Memory B cell (primary cell): ENCODE measurements at regions not wholly inside any gene's neighbourhood (a gene's known extent, or its start where the extent isn't known, plus 50 kb on each side); places are given as distances from the start of the nearest gene placed in this dataset.
"Not testable (repeated sequence)": the region's sequence is repeated elsewhere in the genome, so short reads cannot be mapped to it uniquely, and the experiment has no call there.

Source experiments
- ATAC-seq: fragments of 150-1000 bp; cut with Tn5 transposase; 2 replicates; pipeline ENCODE4 v1.10.0; 2021; ENCODE audit warnings: low read depth, mild to moderate bottlenecking, moderate library complexity
- DNase-seq, 2 donors: peaks; one replicate each; pipeline ENCODE4 v3.0.0; 2022; ENCODE audit warnings: low spot score in 2 of 2
- H3K27ac Mint-ChIP-seq: one replicate; pipeline ENCODE4 v1.8.0; 2022; ENCODE audit warnings: mild to moderate bottlenecking, moderate library complexity, mixed read lengths
- H3K27me3 Mint-ChIP-seq: one replicate; pipeline ENCODE4 v1.8.0; 2022; ENCODE audit warnings: mixed read lengths
- H3K36me3 Mint-ChIP-seq: one replicate; pipeline ENCODE4 v1.8.0; 2022; ENCODE audit warnings: mild to moderate bottlenecking, mixed read lengths
- H3K4me1 Mint-ChIP-seq: one replicate; pipeline ENCODE4 v1.8.0; 2022; ENCODE audit warnings: mixed read lengths
- H3K4me3 Mint-ChIP-seq: one replicate; pipeline ENCODE4 v1.8.0; 2022; ENCODE audit warnings: mild to moderate bottlenecking, moderate library complexity, mixed read lengths
- H3K9me3 Mint-ChIP-seq: one replicate; pipeline ENCODE4 v1.8.0; 2022; ENCODE audit warnings: mixed read lengths

- Mint-ChIP-seq H3K27me3 (no peaks in the 10 kb centered on the region), H3K9me3 (peaks cover 10% of the 10 kb centered on the region), H3K4me1 (no peaks in the 10 kb centered on the region), H3K27ac (no peak overlapping the region), H3K4me3 (no peak overlapping the region), H3K36me3 (no peaks in the 10 kb centered on the region)
- DNase-seq (no peak), ATAC-seq (no peak)
Observed at GRCh38 chr6:86619428-86619827, 317.9 kb upstream of the HTR1E start.

GRCh38 chr6:86615299-86615698, 322.0 kb upstream of the HTR1E start:
- Mint-ChIP-seq H3K4me1 (no peaks in the 10 kb centered on the region), H3K36me3 (no peaks in the 10 kb centered on the region), H3K27me3 (no peaks in the 10 kb centered on the region), H3K9me3 (peaks cover 2% of the 10 kb centered on the region), H3K4me3 (no peak overlapping the region), H3K27ac (no peak overlapping the region)
- ATAC-seq, result no peak
- DNase-seq, result no peak

DNA sequence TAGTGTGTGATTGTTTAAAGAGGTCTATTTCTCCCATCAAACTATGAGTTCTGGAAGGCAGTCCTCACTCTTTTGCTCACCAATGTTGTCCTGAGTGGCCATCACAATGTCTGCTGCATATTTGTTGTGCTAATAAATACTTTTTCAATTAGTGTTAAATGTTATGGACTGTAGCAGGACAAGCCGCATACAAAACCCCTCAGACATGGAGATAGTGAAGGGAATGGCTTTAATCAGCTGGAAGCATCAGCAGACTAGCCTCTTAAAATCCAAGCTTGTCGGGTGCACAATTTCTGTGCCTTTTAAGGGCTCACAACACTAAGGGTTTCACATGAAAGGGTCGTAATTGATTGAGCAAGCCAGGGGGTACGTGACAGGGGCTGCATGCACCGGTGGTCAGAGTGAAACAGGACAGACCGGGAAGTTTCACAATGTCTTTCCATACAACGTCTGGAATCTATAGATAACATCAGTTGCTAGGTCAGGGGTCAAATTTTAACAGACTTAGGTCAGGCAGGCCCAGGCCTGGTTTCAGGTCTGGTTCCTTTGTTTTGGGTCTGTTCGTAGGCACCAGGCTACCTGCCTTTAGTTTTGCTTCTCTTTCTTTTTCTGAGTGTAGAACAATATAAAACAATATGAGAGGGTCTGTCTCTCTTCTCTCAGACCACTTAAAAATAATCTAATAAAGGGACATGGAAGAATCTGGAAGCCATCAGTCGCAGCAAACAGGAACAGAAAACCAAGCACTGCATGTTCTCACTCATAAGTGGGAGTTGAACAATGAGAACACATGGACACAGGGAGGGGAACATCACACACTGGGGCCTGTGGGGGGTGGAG, 327.6 kb upstream of the HTR1E start:
- H3K9me3 Mint-ChIP-seq, result no peaks in the 10 kb centered on the region
- no peaks in the 10 kb centered on the region for H3K36me3 Mint-ChIP-seq
- no peaks in the 10 kb centered on the region for H3K27me3 Mint-ChIP-seq
- H3K4me3 Mint-ChIP-seq, result no peak overlapping the region
- ATAC-seq (no peak), DNase-seq (no peak)
- no peak overlapping the region for H3K27ac Mint-ChIP-seq
- H3K4me1 Mint-ChIP-seq, result no peaks in the 10 kb centered on the region

DNA sequence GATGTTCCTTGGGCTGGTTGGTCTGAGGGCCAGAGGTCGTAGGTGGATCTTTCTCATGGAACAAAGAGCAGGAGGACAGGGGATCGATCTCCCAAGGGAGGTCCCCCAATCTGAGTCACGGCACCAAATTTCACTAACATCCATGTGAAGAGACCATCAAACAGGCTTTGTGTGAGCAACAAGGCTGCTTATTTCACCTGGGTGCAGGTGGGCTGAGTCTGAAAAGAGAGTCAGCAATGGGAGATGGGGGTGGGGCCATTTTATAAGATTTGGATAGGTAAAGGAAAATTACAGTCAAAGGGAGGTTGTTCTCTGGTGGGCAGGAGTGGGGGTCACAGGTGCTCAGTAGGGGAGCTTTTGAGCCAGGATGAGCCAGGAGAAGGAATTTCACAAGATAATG, 334.0 kb upstream of the HTR1E start:
- H3K27ac Mint-ChIP-seq, H3K9me3 Mint-ChIP-seq, H3K27me3 Mint-ChIP-seq, ATAC-seq, DNase-seq, H3K36me3 Mint-ChIP-seq, H3K4me3 Mint-ChIP-seq, H3K4me1 Mint-ChIP-seq: not testable (repeated sequence)

DNA sequence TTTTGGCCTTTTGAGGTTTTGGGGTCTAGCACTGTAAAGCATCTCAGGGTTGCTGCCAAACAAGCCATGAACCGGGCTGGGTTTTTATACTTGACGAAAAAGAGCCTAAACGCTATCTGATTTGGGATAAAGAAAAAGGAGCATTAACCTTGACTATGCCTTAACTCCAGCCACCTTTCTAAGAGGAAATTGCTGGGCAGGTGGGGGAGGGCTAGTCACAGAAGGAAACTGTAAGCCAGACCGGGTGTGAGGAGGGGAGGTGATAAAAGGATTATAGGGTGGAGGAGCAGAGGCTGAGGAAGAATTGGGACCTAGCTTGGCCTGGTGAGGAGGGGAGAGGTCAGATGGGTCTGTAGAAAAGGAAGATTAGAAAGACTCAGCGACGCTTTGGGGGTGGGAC, 335.2 kb upstream of the HTR1E start:
- H3K4me3 Mint-ChIP-seq, H3K9me3 Mint-ChIP-seq, ATAC-seq, H3K27ac Mint-ChIP-seq, DNase-seq, H3K36me3 Mint-ChIP-seq, H3K27me3 Mint-ChIP-seq, H3K4me1 Mint-ChIP-seq: not testable (repeated sequence)

GRCh38 chr6:86598969-86599368, 338.4 kb upstream of the HTR1E start:
- not testable (repeated sequence) for H3K27me3 Mint-ChIP-seq, H3K27ac Mint-ChIP-seq, H3K36me3 Mint-ChIP-seq, ATAC-seq, DNase-seq, H3K9me3 Mint-ChIP-seq, H3K4me1 Mint-ChIP-seq, H3K4me3 Mint-ChIP-seq

DNA sequence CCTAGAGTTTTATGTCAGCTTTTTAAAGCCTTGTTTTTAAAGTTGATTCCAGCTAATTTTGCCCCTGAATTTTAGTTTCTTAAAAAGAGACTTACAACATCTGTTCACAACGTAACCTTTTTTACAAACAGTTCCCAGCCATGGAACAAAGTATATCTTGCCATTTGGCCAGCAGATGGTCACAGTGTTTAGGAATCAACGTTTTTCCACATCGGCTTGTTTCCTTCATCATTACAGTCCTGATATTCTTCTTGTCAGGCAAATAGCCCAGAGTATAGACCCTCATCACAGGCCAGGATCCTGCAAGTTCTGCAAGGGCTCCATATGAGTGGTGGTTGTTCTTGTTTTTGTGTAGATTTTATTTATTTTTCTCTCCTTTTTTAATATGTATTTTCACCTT, 341.7 kb upstream of the HTR1E start:
- no peaks in the 10 kb centered on the region for H3K9me3 Mint-ChIP-seq
- H3K4me1 Mint-ChIP-seq, result no peaks in the 10 kb centered on the region
- H3K36me3 Mint-ChIP-seq, result no peaks in the 10 kb centered on the region
- H3K27me3 Mint-ChIP-seq, result no peaks in the 10 kb centered on the region
- ATAC-seq (no peak), DNase-seq (no peak)
- H3K27ac Mint-ChIP-seq, result no peak overlapping the region
- H3K4me3 Mint-ChIP-seq, result no peak overlapping the region

DNA sequence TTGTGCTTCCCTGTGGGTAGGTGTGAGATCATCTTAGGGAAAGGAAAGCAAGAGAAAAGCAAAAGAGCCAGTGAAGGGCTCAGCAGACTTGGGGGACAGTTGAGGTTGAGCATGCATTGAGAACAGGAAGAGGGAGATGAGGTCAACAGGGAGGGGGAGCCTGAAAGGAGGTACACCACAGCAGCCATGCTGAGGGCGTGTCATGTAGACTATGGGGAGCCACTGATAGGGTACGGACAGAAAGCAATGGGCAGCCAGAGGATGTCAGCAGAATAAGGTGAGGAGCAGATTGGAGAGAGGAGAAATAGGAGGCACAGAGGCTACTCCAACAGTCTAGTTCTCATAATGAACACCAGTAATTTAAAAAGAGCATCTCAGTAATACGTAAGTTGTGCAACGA, 351.1 kb upstream of the HTR1E start:
- H3K27ac Mint-ChIP-seq, result no peak overlapping the region
- peaks cover 2% of the 10 kb centered on the region for H3K9me3 Mint-ChIP-seq
- H3K36me3 Mint-ChIP-seq, result no peaks in the 10 kb centered on the region
- H3K4me1 Mint-ChIP-seq, result no peaks in the 10 kb centered on the region
- H3K4me3 Mint-ChIP-seq, result no peak overlapping the region
- ATAC-seq, result no peak
- DNase-seq, result no peak
- H3K27me3 Mint-ChIP-seq, result no peaks in the 10 kb centered on the region

GRCh38 chr6:86581833-86582232, 355.5 kb upstream of the HTR1E start:
- peaks cover 8% of the 10 kb centered on the region for H3K9me3 Mint-ChIP-seq
- no peaks in the 10 kb centered on the region for H3K27me3 Mint-ChIP-seq
- no peaks in the 10 kb centered on the region for H3K4me1 Mint-ChIP-seq
- ATAC-seq, result no peak
- H3K4me3 Mint-ChIP-seq, result no peak overlapping the region
- no peak overlapping the region for H3K27ac Mint-ChIP-seq
- DNase-seq, result no peak
- H3K36me3 Mint-ChIP-seq, result no peaks in the 10 kb centered on the region

DNA sequence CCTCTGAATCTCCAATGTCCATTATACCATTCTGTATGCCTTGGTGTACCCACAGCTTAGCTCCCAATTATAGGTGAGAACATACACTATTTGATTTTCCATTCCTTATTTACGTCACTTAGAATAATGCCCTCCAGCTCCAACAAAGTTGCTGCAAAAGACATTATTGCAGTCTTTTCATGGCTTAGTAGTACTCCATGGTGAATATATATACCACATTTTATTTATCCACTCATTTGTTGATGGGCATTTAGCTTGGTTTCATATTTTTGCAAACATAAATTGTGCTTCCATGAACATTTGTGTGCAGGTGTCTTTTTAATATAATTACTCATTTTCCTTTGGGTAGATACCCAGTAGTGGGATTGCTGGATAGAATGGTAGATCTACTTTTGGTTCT, 374.1 kb upstream of the HTR1E start:
- Mint-ChIP-seq H3K4me3 (no peak overlapping the region), H3K36me3 (no peaks in the 10 kb centered on the region), H3K27ac (no peak overlapping the region), H3K4me1 (no peaks in the 10 kb centered on the region), H3K9me3 (no peaks in the 10 kb centered on the region), H3K27me3 (no peaks in the 10 kb centered on the region)
- ATAC-seq (no peak), DNase-seq (no peak)

- ATAC-seq, result no peak
- Mint-ChIP-seq H3K9me3 (peaks cover 2% of the 10 kb centered on the region), H3K4me1 (no peaks in the 10 kb centered on the region), H3K27ac (no peak overlapping the region), H3K27me3 (no peaks in the 10 kb centered on the region), H3K4me3 (no peak overlapping the region), H3K36me3 (no peaks in the 10 kb centered on the region)
- DNase-seq, result no peak
Observed at GRCh38 chr6:86558318-86558717, 379.0 kb upstream of the HTR1E start.

GRCh38 chr6:86537292-86537861, 400.0 kb upstream of the HTR1E start:
- no peak for ATAC-seq
- peaks cover 3% of the 10 kb centered on the region for H3K9me3 Mint-ChIP-seq
- H3K27me3 Mint-ChIP-seq, result no peaks in the 10 kb centered on the region
- H3K4me1 Mint-ChIP-seq, result no peaks in the 10 kb centered on the region
- H3K4me3 Mint-ChIP-seq, result no peak overlapping the region
- no peak overlapping the region for H3K27ac Mint-ChIP-seq
- H3K36me3 Mint-ChIP-seq, result no peaks in the 10 kb centered on the region
- no peak for DNase-seq

DNA sequence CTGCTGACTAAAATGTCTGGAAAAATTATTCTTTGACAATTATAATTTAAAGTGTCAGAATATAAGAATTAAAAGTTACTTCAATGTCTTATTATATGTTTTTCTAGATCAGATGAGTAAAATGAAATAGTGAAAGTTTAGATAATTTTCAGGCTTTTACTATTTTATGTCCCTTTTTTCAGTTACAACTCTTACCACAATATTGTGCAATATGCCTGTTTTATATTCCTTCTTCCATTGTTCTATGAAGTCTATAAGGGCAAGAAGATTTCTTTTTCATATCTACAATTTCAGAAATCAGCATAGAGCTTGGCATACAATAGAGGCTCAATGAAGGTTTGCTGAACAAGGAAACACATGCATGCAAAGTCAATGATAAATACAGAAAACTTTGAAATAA, 401.2 kb upstream of the HTR1E start:
- no peaks in the 10 kb centered on the region for H3K4me1 Mint-ChIP-seq
- no peaks in the 10 kb centered on the region for H3K27me3 Mint-ChIP-seq
- H3K27ac Mint-ChIP-seq, result no peak overlapping the region
- DNase-seq, result no peak
- H3K4me3 Mint-ChIP-seq, result no peak overlapping the region
- peaks cover 5% of the 10 kb centered on the region for H3K9me3 Mint-ChIP-seq
- no peaks in the 10 kb centered on the region for H3K36me3 Mint-ChIP-seq
- ATAC-seq, result no peak

DNA sequence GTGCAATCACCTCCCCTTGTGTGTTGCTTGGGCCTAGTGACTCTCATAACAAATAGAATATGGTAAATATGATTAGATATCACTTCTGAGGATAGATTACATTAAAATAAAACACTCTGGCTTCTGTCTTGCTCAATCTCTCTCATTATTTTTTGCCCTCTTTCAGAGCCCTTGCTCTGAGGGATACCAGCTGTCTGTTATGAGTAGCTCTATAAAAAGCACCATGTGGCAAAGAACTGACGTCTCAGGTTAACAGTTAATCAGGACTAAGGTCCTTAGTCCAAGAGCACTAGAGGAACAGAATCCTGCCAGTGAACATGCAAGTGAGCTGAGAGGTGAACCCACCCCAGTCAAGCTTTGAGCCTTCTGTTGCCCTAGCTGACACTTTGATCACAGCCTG, 402.2 kb upstream of the HTR1E start:
- Mint-ChIP-seq H3K27ac (no peak overlapping the region), H3K9me3 (peaks cover 2% of the 10 kb centered on the region), H3K4me3 (no peak overlapping the region), H3K36me3 (no peaks in the 10 kb centered on the region), H3K27me3 (no peaks in the 10 kb centered on the region), H3K4me1 (no peaks in the 10 kb centered on the region)
- DNase-seq, result no peak
- no peak for ATAC-seq

DNA sequence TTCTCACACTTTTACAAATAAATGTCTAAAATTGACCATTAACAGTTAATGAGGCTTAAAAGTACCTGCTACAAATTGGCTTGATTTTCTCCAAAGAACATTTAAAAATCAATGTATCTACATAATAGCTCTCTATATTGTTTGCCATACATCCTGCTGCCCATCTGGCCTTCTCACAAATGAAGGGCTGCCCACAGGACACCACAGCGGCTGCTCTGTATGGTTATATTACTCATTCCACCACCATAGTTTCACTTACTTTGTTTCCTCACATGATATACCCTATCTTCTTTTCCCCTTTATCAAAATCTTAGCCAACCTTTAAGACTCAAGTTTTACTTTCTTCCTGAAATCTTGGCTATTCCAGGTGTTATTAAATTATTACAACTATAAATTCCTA, 407.7 kb upstream of the HTR1E start:
- H3K9me3 Mint-ChIP-seq, result peaks cover 2% of the 10 kb centered on the region
- no peaks in the 10 kb centered on the region for H3K36me3 Mint-ChIP-seq
- H3K4me3 Mint-ChIP-seq, result no peak overlapping the region
- ATAC-seq, result no peak
- no peaks in the 10 kb centered on the region for H3K4me1 Mint-ChIP-seq
- H3K27me3 Mint-ChIP-seq, result no peaks in the 10 kb centered on the region
- no peak for DNase-seq
- no peak overlapping the region for H3K27ac Mint-ChIP-seq
